ENCODE measurements at regions not wholly inside any gene's neighbourhood (a gene's known extent, or its start where the extent isn't known, plus 50 kb on each side); places are given as distances from the start of the nearest gene placed in this dataset.
"Not testable (repeated sequence)": the region's sequence is repeated elsewhere in the genome, so short reads cannot be mapped to it uniquely, and the experiment has no call there.

GRCh38 chr1:184882957-184883815 is 91.1 kb downstream of the NIBAN1 start:
- no peak for DNase-seq

DNA sequence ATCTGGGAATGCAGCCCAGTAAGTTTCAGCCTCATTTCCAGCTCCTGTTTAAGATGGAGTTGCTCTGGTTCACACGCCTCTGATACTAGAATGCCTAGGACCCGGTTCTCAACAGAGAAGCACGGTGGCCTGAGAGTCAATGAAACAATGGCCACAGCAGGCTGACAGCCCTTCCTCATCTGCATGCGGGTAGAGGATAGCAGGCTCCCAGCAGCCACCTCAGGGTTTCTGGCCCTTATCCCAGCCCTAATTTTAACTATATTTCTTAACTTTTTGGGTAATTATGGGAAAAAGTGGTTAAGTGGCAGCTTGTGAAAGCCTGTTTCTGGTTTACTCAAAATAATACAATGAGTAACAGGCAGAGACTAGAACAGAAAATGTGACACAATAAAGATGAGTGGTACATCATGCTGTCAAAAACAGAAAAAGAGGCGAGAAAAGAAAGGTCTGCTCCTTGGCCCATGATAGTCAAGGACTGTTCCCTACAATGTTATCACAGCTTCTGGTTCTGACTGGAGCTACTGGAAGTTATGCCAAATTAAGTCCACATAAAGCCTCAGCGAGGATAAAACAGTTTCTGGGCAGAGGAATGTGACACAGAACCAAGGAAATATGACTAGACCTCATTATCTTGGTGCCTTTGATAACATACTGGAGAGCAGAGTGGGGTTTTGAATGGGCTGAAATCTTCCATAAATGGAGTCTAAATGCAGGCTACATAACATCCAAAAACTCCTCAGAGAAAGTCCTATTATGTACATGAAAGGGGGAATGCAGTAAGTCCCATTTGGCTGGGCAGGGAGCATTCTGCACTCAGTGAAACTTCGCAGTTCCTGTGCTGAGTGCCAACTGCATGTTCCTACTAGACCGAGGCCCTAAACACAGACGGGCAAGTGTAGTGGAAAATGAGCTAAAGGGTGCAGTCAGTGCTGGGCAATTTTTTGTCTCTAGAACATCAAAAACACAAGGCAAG is 92.1 kb downstream of the NIBAN1 start:
- no peak for DNase-seq

- DNase-seq, result no peak
Measured at GRCh38 chr1:184879876-184880557, 94.3 kb downstream of the NIBAN1 start.

- no peak for DNase-seq
Measured at GRCh38 chr1:184878602-184879001, 95.7 kb downstream of the NIBAN1 start.

- no peak for DNase-seq
Measured at GRCh38 chr1:184878002-184878401, 96.3 kb downstream of the NIBAN1 start.

- not testable (repeated sequence) for DNase-seq
Measured at GRCh38 chr1:184876015-184876414, 98.3 kb downstream of the NIBAN1 start.

DNA sequence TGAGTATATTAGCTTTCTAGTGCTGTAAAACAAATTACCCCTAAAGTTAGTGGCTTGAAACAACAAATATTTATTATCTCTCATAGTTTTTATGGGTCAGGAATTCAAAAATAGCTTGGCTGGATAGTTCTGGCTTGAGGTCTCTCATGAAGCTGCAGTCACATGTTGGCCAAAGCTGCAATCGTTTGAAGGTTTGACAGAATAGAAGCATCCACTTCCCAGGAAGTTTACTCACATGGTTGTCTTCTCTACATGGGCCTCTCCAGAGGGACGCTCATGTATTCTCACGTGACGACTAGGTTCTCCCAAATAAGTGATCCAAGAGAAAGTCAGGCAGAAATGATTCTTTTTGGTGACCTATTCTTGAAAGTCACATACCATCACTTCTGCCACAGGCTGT is 99.1 kb downstream of the NIBAN1 start:
- no peak for DNase-seq

DNA sequence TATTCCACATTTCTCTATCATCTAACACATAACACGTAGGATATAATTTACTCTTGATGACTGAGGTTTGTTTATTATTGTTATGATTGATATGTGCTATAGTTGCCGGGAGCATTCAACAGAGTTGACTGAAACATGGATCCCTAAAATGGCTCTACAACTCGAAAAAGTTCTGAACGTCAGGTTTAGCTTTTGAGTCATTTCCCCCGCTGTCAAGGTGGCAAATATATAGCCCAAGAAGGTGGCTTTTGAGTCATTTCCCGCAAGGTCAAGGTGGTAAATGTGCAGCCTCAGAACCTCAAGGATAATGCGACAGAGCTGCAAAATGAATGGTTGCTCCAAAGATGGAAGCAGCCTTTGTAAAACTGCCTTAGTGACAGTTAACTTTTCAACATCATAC is 104.0 kb downstream of the NIBAN1 start:
- no peak for DNase-seq

DNA sequence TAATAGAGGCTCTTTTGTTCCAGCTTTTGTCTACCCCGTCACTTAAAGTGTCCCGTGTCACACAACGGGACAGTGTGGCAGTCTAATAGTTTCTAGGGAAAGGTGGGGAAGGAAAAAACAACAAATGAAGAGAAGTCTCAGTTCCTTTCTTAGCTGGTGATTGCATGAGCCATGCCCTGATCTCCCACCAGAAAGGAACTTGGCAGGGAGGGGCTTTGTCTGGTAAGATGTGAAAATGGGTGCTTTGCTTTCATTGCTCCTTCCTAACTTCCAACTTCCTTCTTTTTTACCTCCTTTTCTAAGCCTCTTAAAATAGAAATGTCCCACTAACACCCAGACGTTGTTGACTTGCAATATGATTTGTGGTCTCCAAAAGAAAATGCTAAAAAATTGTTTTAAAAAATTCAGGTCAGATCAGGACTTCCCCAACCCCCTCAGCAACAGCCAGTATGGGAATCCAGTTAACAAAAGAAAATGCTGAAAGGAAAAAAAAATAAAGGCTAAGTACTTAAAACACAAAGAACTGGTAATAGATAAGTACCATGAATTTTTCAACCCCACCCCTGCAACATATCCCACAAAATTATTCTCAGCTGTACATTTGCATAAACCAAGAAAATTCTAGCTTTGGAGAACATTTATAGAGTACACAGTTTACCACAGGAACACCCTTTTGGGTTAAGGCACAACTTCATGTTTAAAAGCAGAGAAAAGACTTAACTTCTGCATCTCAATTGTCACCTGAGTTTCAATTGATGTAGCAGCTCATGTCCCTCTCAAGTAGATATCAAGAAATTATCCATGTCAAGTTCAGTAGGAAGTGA is 106.2 kb downstream of the NIBAN1 start:
- no peak for DNase-seq

DNA sequence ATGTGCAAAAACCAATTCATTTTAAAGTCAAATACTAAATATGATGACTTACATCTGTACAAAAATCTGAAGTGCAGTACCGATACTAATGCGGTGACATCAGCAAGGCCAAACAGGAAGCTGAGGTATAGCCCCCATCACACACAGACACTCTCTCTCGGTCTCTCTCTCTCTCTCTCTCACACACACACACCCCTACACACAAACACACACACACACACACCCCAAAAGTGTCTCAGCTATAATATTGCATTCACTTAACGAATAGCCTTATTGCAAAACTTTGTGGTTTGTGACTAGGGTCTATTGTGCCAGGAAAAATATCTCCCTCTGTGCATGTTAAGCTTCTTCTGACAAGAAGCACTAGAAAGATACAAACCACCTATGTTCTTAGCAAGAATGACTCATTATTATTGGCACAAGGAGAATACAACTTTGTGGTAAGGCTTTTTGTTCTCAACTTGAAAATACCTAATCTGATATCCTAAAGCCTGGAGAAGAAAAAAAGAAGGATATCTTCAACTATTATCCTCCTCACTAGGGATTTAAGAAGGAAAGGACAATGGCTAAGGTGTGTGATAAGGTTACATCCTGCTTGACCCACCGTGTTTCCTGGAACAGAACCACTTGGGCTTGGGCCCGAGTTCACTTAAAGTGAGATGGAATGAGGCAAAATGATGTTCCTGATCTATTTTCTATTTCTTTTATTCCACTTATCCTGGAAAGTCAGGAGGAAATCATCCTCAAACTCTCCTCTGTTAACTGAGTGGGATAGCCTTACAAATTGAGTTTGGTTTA is 107.1 kb downstream of the NIBAN1 start:
- no peak for DNase-seq

DNA sequence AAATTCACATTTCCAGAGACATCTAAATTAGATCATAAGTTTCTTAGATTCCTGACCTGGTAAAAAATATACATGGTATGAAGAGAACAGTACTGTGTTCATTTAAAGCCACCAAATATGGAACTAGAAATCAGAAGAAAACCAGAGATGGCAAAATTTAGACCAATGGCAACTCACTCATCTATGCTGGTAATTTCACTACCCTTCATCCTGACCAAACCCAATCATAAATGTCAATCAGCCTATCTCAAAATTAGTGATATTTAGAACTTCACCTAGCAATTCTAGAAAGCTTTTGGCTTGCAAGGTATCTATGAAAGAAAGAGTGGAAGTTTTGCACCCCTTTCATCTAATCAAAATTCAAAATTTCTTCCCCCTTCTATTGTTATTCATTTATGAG is 107.7 kb downstream of the NIBAN1 start:
- no peak for DNase-seq

DNA sequence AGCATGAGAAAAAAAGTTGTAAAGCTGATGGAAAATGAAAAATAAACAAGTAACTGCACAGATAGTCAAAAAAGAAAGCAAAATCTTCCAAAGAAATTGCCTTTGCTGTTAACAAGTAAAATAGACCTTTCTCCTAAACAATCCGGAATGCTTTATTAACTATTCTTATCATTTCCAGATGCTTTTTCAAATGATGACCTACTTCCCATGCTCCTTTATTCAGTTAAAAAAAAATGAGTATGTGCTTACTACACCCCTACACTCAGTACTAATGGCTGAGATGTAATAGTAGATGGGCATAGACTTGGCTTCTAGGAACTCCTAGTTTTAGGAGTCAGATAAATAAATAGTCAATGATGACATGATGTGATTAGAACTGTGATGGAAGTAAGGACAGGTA is 108.5 kb downstream of the NIBAN1 start:
- no peak for DNase-seq

DNA sequence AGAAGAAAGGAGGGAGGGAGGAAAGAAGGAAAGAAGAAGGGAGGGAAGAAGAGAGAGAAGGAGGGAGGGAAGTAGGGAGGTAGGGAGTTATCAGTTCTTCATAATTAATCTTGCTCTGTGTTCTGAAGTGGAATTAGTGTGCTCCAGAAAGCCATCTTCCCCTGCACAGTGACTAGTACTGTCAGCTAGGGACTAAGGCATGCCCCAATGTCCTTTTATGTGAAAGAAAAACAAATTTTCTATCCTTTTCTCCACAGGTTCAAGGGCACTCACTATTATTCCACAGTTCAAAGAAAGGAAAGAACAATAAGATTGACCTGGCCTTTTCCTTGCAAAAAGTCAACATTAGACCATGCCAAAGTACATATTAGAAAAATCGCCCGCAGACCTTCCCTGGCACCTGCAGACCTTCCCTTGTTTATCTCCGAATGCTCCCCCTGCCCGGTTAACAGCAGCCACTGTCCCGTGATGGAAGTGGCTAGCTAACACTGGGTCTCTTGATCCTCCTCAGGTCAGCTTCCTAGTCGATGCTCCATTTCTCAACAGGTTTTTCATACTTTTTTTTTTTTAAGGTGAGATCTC is 107.2 kb upstream of the EDEM3 start:
- DNase-seq, result no peak

- peak; percentile 16 for DNase-seq
Measured at GRCh38 chr1:184860985-184861754, 106.5 kb upstream of the EDEM3 start.

DNA sequence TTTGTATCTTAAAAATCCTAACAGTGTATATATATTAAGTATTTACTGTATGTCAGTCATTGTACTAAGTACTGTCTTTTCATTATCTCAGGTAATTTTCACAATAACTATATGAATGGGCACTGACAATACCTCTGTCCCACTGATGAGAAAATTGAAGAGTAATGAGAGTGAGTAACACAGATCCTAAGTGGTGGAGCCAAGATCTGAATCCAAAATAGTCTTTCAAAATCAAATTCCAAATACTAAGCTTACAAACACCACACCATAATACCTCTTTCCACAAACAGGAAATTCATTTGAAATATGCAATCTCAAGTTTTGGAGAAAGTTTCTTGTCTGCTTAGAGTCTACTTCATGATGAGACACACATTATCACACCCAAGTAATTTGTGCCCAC is 105.9 kb upstream of the EDEM3 start:
- DNase-seq, result no peak

GRCh38 chr1:184859381-184860105 is 104.9 kb upstream of the EDEM3 start:
- no peak for DNase-seq

GRCh38 chr1:184858288-184858687 is 103.6 kb upstream of the EDEM3 start:
- no peak for DNase-seq

GRCh38 chr1:184854496-184855140 is 100.0 kb upstream of the EDEM3 start:
- DNase-seq, result no peak

DNA sequence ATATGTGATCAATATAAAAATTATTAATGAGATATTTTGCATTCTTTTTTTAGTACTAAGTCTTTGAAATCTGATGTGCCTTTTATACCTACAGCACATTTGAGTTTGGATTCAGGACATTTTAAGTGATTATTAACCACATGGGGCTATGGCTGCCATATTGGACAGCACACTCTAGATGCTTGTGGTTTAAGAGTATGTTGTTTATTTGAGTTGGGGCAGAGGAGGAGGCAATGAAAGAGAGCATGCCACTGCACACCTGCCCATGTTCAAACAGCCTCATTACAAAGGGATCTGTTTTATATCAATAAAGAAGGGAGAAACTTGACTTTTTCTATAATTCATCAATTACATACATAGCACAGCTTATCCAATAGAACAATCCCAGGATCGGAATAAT is 99.4 kb upstream of the EDEM3 start:
- DNase-seq, result no peak
